ENCODE measurements at regions not wholly inside any gene's neighbourhood (a gene's known extent, or its start where the extent isn't known, plus 50 kb on each side); places are given as distances from the start of the nearest gene placed in this dataset.

- Histone ChIP-seq H3K9me3 (replicated peaks; ENCODE audit: low read length) (no peaks in the 10 kb centered on the region), H3K27me3 (ENCODE audit: control insufficient read depth, insufficient read depth, low read length) (no peaks in the 10 kb centered on the region), H3K4me2 (ENCODE audit: low read length) (no peak overlapping the region), H3K36me3 (ENCODE audit: insufficient read depth, low read length) (no peaks in the 10 kb centered on the region), H3K4me1 (ENCODE audit: control insufficient read depth, insufficient read depth, low read length) (peaks cover 26% of the 10 kb centered on the region), H3K9ac (ENCODE audit: low read depth, low read length) (no peak overlapping the region), H3K4me3 (ENCODE audit: low read length) (no peak overlapping the region)
Observed at GRCh38 chr3:177733936-177734335, 536.7 kb upstream of the TBL1XR1 start.

- Histone ChIP-seq H3K4me1 (ENCODE audit: control insufficient read depth, insufficient read depth, low read length) (peaks cover 17% of the 10 kb centered on the region), H3K4me3 (ENCODE audit: low read length) (no peak overlapping the region), H3K4me2 (ENCODE audit: low read length) (no peak overlapping the region), H3K9ac (ENCODE audit: low read depth, low read length) (no peak overlapping the region), H3K36me3 (ENCODE audit: insufficient read depth, low read length) (no peaks in the 10 kb centered on the region), H3K27me3 (ENCODE audit: control insufficient read depth, insufficient read depth, low read length) (no peaks in the 10 kb centered on the region), H3K9me3 (replicated peaks; ENCODE audit: low read length) (no peaks in the 10 kb centered on the region)
Observed at GRCh38 chr3:177735431-177735830, 538.1 kb upstream of the TBL1XR1 start.

GRCh38 chr3:177739461-177739860 lies 542.2 kb upstream of the TBL1XR1 start:
- no peaks in the 10 kb centered on the region for H3K9me3 ChIP-seq (replicated peaks; ENCODE audit: low read length)
- no peak overlapping the region for H3K9ac ChIP-seq (ENCODE audit: low read depth, low read length)
- H3K27me3 ChIP-seq (ENCODE audit: control insufficient read depth, insufficient read depth, low read length): no peaks in the 10 kb centered on the region
- no peak overlapping the region for H3K4me2 ChIP-seq (ENCODE audit: low read length)
- peaks cover 3% of the 10 kb centered on the region for H3K4me1 ChIP-seq (ENCODE audit: control insufficient read depth, insufficient read depth, low read length)
- H3K36me3 ChIP-seq (ENCODE audit: insufficient read depth, low read length): no peaks in the 10 kb centered on the region
- no peak overlapping the region for H3K4me3 ChIP-seq (ENCODE audit: low read length)

GRCh38 chr3:177740254-177740653 lies 543.0 kb upstream of the TBL1XR1 start:
- H3K9ac ChIP-seq (ENCODE audit: low read depth, low read length): no peak overlapping the region
- H3K4me3 ChIP-seq (ENCODE audit: low read length): no peak overlapping the region
- H3K27me3 ChIP-seq (ENCODE audit: control insufficient read depth, insufficient read depth, low read length): no peaks in the 10 kb centered on the region
- no peaks in the 10 kb centered on the region for H3K9me3 ChIP-seq (replicated peaks; ENCODE audit: low read length)
- no peak overlapping the region for H3K4me2 ChIP-seq (ENCODE audit: low read length)
- H3K4me1 ChIP-seq (ENCODE audit: control insufficient read depth, insufficient read depth, low read length): peaks cover 5% of the 10 kb centered on the region
- no peaks in the 10 kb centered on the region for H3K36me3 ChIP-seq (ENCODE audit: insufficient read depth, low read length)

- H3K36me3 ChIP-seq (ENCODE audit: insufficient read depth, low read length): no peaks in the 10 kb centered on the region
- H3K9ac ChIP-seq (ENCODE audit: low read depth, low read length): no peak overlapping the region
- H3K4me1 ChIP-seq (ENCODE audit: control insufficient read depth, insufficient read depth, low read length): peaks cover 9% of the 10 kb centered on the region
- no peaks in the 10 kb centered on the region for H3K9me3 ChIP-seq (replicated peaks; ENCODE audit: low read length)
- no peak overlapping the region for H3K4me2 ChIP-seq (ENCODE audit: low read length)
- no peaks in the 10 kb centered on the region for H3K27me3 ChIP-seq (ENCODE audit: control insufficient read depth, insufficient read depth, low read length)
- H3K4me3 ChIP-seq (ENCODE audit: low read length): no peak overlapping the region
Observed at GRCh38 chr3:177742273-177742672, 545.0 kb upstream of the TBL1XR1 start.

- Histone ChIP-seq H3K9me3 (replicated peaks; ENCODE audit: low read length) (no peaks in the 10 kb centered on the region), H3K4me3 (ENCODE audit: low read length) (no peak overlapping the region), H3K4me1 (ENCODE audit: control insufficient read depth, insufficient read depth, low read length) (peaks cover 9% of the 10 kb centered on the region), H3K36me3 (ENCODE audit: insufficient read depth, low read length) (no peaks in the 10 kb centered on the region), H3K27me3 (ENCODE audit: control insufficient read depth, insufficient read depth, low read length) (no peaks in the 10 kb centered on the region), H3K4me2 (ENCODE audit: low read length) (no peak overlapping the region), H3K9ac (ENCODE audit: low read depth, low read length) (no peak overlapping the region)
Observed at GRCh38 chr3:177743173-177743890, 546.0 kb upstream of the TBL1XR1 start.

GRCh38 chr3:177744873-177745606 lies 547.8 kb upstream of the TBL1XR1 start:
- no peaks in the 10 kb centered on the region for H3K27me3 ChIP-seq (ENCODE audit: control insufficient read depth, insufficient read depth, low read length)
- H3K4me1 ChIP-seq (ENCODE audit: control insufficient read depth, insufficient read depth, low read length): peaks cover 9% of the 10 kb centered on the region
- H3K9ac ChIP-seq (ENCODE audit: low read depth, low read length): no peak overlapping the region
- H3K36me3 ChIP-seq (ENCODE audit: insufficient read depth, low read length): no peaks in the 10 kb centered on the region
- H3K4me2 ChIP-seq (ENCODE audit: low read length): no peak overlapping the region
- no peak overlapping the region for H3K4me3 ChIP-seq (ENCODE audit: low read length)
- H3K9me3 ChIP-seq (replicated peaks; ENCODE audit: low read length): no peaks in the 10 kb centered on the region

- Histone ChIP-seq H3K4me3 (ENCODE audit: low read length) (no peak overlapping the region), H3K4me2 (ENCODE audit: low read length) (no peak overlapping the region), H3K4me1 (ENCODE audit: control insufficient read depth, insufficient read depth, low read length) (peaks cover 9% of the 10 kb centered on the region), H3K36me3 (ENCODE audit: insufficient read depth, low read length) (no peaks in the 10 kb centered on the region), H3K27me3 (ENCODE audit: control insufficient read depth, insufficient read depth, low read length) (no peaks in the 10 kb centered on the region), H3K9me3 (replicated peaks; ENCODE audit: low read length) (no peaks in the 10 kb centered on the region), H3K9ac (ENCODE audit: low read depth, low read length) (no peak overlapping the region)
Observed at GRCh38 chr3:177745607-177746005, 548.3 kb upstream of the TBL1XR1 start.

GRCh38 chr3:177746337-177746933 lies 549.2 kb upstream of the TBL1XR1 start:
- H3K4me3 ChIP-seq (ENCODE audit: low read length): no peak overlapping the region
- H3K27me3 ChIP-seq (ENCODE audit: control insufficient read depth, insufficient read depth, low read length): no peaks in the 10 kb centered on the region
- no peaks in the 10 kb centered on the region for H3K9me3 ChIP-seq (replicated peaks; ENCODE audit: low read length)
- H3K4me2 ChIP-seq (ENCODE audit: low read length): no peak overlapping the region
- no peaks in the 10 kb centered on the region for H3K36me3 ChIP-seq (ENCODE audit: insufficient read depth, low read length)
- no peak overlapping the region for H3K9ac ChIP-seq (ENCODE audit: low read depth, low read length)
- H3K4me1 ChIP-seq (ENCODE audit: control insufficient read depth, insufficient read depth, low read length): peaks cover 9% of the 10 kb centered on the region

GRCh38 chr3:177749836-177750235 lies 552.6 kb upstream of the TBL1XR1 start:
- Histone ChIP-seq H3K4me1 (ENCODE audit: control insufficient read depth, insufficient read depth, low read length) (peaks cover 29% of the 10 kb centered on the region), H3K27me3 (ENCODE audit: control insufficient read depth, insufficient read depth, low read length) (no peaks in the 10 kb centered on the region), H3K4me2 (ENCODE audit: low read length) (no peak overlapping the region), H3K4me3 (ENCODE audit: low read length) (no peak overlapping the region), H3K9me3 (replicated peaks; ENCODE audit: low read length) (no peaks in the 10 kb centered on the region), H3K36me3 (ENCODE audit: insufficient read depth, low read length) (no peaks in the 10 kb centered on the region), H3K9ac (ENCODE audit: low read depth, low read length) (no peak overlapping the region)

- Histone ChIP-seq H3K4me1 (ENCODE audit: control insufficient read depth, insufficient read depth, low read length) (peaks cover 30% of the 10 kb centered on the region), H3K4me3 (ENCODE audit: low read length) (no peak overlapping the region), H3K9ac (ENCODE audit: low read depth, low read length) (no peak overlapping the region), H3K4me2 (ENCODE audit: low read length) (no peak overlapping the region), H3K9me3 (replicated peaks; ENCODE audit: low read length) (no peaks in the 10 kb centered on the region), H3K27me3 (ENCODE audit: control insufficient read depth, insufficient read depth, low read length) (no peaks in the 10 kb centered on the region), H3K36me3 (ENCODE audit: insufficient read depth, low read length) (no peaks in the 10 kb centered on the region)
Observed at GRCh38 chr3:177750436-177750835, 553.2 kb upstream of the TBL1XR1 start.
